DOHH2 (cell line): ENCODE measurements at regions not wholly inside any gene's neighbourhood (a gene's known extent, or its start where the extent isn't known, plus 50 kb on each side); places are given as distances from the start of the nearest gene placed in this dataset.

Source experiments
- H3F3A ChIP-seq: fragments of 200-600 bp; sonication (generic), shearing (Covaris generic); 2 replicates; pipeline ENCODE4 v1.6.0; 2016; ENCODE audit warnings: antibody characterized with exemption, mild to moderate bottlenecking; ENCODE audit not compliant: control insufficient read depth, insufficient read depth
- H3K27ac ChIP-seq: fragments of 200-600 bp; sonication (generic); 2 replicates; pipeline ENCODE4 v1.5.1; 2014; ENCODE audit warnings: low read depth, mild to moderate bottlenecking, low read length, moderate library complexity
- H3K27me3 ChIP-seq: fragments of 200-600 bp; sonication (generic); 2 replicates; pipeline ENCODE4 v1.6.1; 2014; ENCODE audit warnings: mild to moderate bottlenecking, low read length, mixed read lengths; ENCODE audit not compliant: control insufficient read depth
- H3K36me3 ChIP-seq: fragments of 200-600 bp; sonication (generic); 2 replicates; pipeline ENCODE4 v1.6.1; 2014; ENCODE audit warnings: mild to moderate bottlenecking, low read length, moderate library complexity, mixed read lengths; ENCODE audit not compliant: control insufficient read depth
- H3K4me1 ChIP-seq: fragments of 200-600 bp; sonication (generic); 2 replicates; pipeline ENCODE4 v1.6.1; 2014; ENCODE audit warnings: mild to moderate bottlenecking, low read length, mixed read lengths; ENCODE audit not compliant: control insufficient read depth
- H3K4me2 ChIP-seq: fragments of 200-600 bp; sonication (generic); 2 replicates; pipeline ENCODE4 v1.6.0; 2014; ENCODE audit warnings: mild to moderate bottlenecking, low read length, moderate library complexity
- H3K4me3 ChIP-seq: fragments of 200-600 bp; sonication (generic); 2 replicates; pipeline ENCODE4 v1.5.1; 2014; ENCODE audit warnings: mild to moderate bottlenecking, low read length, mixed read lengths
- H3K79me2 ChIP-seq: fragments of 200-600 bp; sonication (generic); 2 replicates; pipeline ENCODE4 v1.6.1; 2014; ENCODE audit warnings: mild to moderate bottlenecking, low read length, mixed read lengths; ENCODE audit not compliant: control insufficient read depth
- H3K9me2 ChIP-seq: fragments of 200-600 bp; sonication (generic); replicated peaks from 2 replicates; pipeline ENCODE4 v1.6.1; 2014; ENCODE audit warnings: mild to moderate bottlenecking, low read length, mixed read lengths; ENCODE audit not compliant: control insufficient read depth
- H3K9me3 ChIP-seq: fragments of 200-600 bp; sonication (generic); 2 replicates; pipeline ENCODE4 v1.6.1; 2014; ENCODE audit warnings: antibody characterized with exemption, low read length, mixed read lengths; ENCODE audit not compliant: control insufficient read depth, insufficient read depth
- H4K20me1 ChIP-seq: fragments of 200-600 bp; sonication (generic); 2 replicates; pipeline ENCODE4 v1.6.0; 2014; ENCODE audit warnings: low read depth, mild to moderate bottlenecking, antibody characterized with exemption, low read length, moderate library complexity; ENCODE audit not compliant: control insufficient read depth, insufficient read depth
- CTCF ChIP-seq: fragments of 200-600 bp; sonication (generic); IDR thresholded peaks from one replicate; pipeline ENCODE4 v1.5.1; 2014; ENCODE audit warnings: antibody characterized with exemption, mild to moderate bottlenecking, low read depth, low read length; ENCODE audit not compliant: poor library complexity, severe bottlenecking
- EZH2phosphoT487 ChIP-seq: fragments of 200-600 bp; sonication (generic); IDR thresholded peaks from 2 replicates; pipeline ENCODE4 v1.6.1; 2017; ENCODE audit warnings: borderline replicate concordance, mild to moderate bottlenecking, antibody characterized with exemption, low read length, moderate library complexity, mixed read lengths

DNA sequence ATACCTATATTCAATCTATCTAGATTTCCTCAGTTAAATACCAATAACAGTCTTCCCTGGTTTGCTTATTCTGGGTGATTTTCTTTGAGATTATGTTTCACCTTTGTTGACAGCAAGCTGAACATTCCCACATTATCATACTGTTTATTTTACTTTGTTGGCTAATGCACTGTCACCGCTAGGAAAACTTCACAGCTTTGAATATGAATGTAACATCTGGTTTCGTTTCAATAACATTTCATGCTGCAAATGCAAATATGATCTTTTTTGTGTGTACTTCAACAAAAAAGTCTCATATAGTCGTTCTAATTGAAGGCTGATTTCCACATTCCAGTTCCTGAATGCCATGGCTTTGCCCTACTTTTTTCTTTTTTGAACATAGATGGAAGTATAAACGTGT is 946.3 kb upstream of the GHITM start:
- Histone ChIP-seq H3F3A (no peaks in the 10 kb centered on the region), H3K4me2 (no peak overlapping the region), H3K79me2 (no peaks in the 10 kb centered on the region), H3K36me3 (no peaks in the 10 kb centered on the region), H4K20me1 (no peaks in the 10 kb centered on the region), H3K27me3 (no peaks in the 10 kb centered on the region), H3K4me1 (no peaks in the 10 kb centered on the region), H3K4me3 (no peak overlapping the region), H3K9me2 (no peaks in the 10 kb centered on the region), H3K9me3 (no peaks in the 10 kb centered on the region), H3K27ac (no peak overlapping the region)
- TF ChIP-seq CTCF: no peak
- TF ChIP-seq EZH2phosphoT487: no peak

DNA sequence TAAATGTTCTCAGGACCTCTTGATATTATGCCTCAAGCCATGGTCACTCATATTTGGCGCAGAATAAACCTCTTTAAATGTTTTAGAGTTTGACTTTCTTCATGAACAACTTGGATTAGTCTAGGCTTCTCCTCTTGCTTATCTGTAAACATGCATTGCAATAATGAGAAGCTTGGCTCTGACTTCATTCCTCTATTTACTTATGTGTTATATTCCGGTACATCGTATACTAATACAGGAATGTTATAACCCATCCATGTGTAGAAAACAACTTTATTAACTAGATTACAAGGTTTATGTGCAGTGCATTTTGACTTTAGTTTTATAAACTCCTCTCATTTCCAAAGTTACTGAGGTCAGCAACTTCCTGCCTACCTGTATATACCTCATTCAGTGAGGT is 944.3 kb upstream of the GHITM start:
- Histone ChIP-seq H3K9me2 (no peaks in the 10 kb centered on the region), H3K79me2 (no peaks in the 10 kb centered on the region), H3K4me1 (no peaks in the 10 kb centered on the region), H3K36me3 (no peaks in the 10 kb centered on the region), H3F3A (no peaks in the 10 kb centered on the region), H3K27ac (no peak overlapping the region), H3K9me3 (no peaks in the 10 kb centered on the region), H4K20me1 (no peaks in the 10 kb centered on the region), H3K27me3 (no peaks in the 10 kb centered on the region), H3K4me2 (no peak overlapping the region), H3K4me3 (no peak overlapping the region)
- TF ChIP-seq EZH2phosphoT487 (no peak), CTCF (no peak)

DNA sequence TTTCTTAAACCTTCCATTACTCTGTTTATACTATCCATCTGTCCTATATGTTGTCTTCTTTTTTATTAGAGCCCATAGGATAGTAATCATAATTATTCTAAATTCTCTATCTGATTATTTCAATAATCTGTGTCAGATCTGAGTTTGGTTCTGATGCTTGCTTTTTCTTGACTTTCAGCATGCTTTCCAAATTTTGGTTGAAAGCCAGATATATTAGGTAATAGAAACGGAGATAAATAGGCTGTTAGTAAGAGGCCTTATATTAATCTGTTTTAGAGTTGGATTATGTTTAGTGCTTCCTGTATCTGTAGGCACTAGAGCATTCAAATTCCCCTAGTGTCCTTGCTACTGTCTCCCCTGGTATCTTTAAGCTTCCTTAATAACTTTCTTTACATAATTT is 939.9 kb upstream of the GHITM start:
- TF ChIP-seq EZH2phosphoT487: no peak
- no peak for TF ChIP-seq CTCF
- Histone ChIP-seq H3K79me2 (no peaks in the 10 kb centered on the region), H3K27me3 (no peaks in the 10 kb centered on the region), H3K4me1 (no peaks in the 10 kb centered on the region), H3K27ac (no peak overlapping the region), H4K20me1 (no peaks in the 10 kb centered on the region), H3K4me3 (no peak overlapping the region), H3K9me3 (no peaks in the 10 kb centered on the region), H3K4me2 (no peak overlapping the region), H3F3A (no peaks in the 10 kb centered on the region), H3K9me2 (no peaks in the 10 kb centered on the region), H3K36me3 (no peaks in the 10 kb centered on the region)

DNA sequence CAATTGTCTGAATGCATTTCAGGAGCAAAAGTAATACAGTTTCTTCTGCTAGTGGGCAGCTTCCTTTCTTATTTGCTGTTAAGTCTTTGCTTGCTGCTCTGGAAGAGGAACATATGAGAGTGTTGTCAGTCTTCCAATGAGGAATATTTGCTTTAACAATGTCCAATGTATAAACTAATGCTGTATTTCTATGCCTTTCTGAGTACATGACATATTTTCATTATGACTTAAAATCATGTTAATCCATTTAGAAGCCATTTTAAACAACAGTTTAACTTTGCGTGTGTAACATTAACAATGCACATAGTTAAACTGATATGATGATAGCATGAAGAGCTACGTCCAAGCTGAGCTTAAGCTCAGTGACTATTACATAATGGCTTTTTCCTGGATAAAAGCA is 933.4 kb upstream of the GHITM start:
- no peak overlapping the region for H3K4me2 ChIP-seq
- H3K36me3 ChIP-seq: no peaks in the 10 kb centered on the region

More for the DNA sequence above, 933.4 kb upstream of the GHITM start:
- Histone ChIP-seq H3K4me1 (no peaks in the 10 kb centered on the region), H3K9me2 (no peaks in the 10 kb centered on the region), H3K79me2 (no peaks in the 10 kb centered on the region), H4K20me1 (no peaks in the 10 kb centered on the region), H3K9me3 (no peaks in the 10 kb centered on the region), H3K27ac (no peak overlapping the region), H3K4me3 (no peak overlapping the region), H3K27me3 (no peaks in the 10 kb centered on the region), H3F3A (no peaks in the 10 kb centered on the region)
- TF ChIP-seq EZH2phosphoT487: no peak
- TF ChIP-seq CTCF: no peak
